Right cardiac atrium (tissue), 5 donors: ENCODE measurements at regions not wholly inside any gene's neighbourhood (a gene's known extent, or its start where the extent isn't known, plus 50 kb on each side); places are given as distances from the start of the nearest gene placed in this dataset.

ENCODE experiments used
- ATAC-seq, 2 donors: fragments of 200-7000 bp; cut with Tn5 transposase; one replicate each; pipeline versions ENCODE4 v1.8.0 to v1.9.1; 2020; ENCODE audit warnings: moderate library complexity in 2 of 2, mild to moderate bottlenecking in 1 of 2
- DNase-seq, 3 donors: peaks; one replicate each; pipeline ENCODE4 v3.0.0-alpha.2; 2020
- H3K27ac ChIP-seq: one replicate; pipeline ENCODE4 v1.5.1; 2013; ENCODE audit warnings: mild to moderate bottlenecking, low read length, control low read depth, moderate library complexity
- H3K27me3 ChIP-seq: one replicate; pipeline ENCODE4 v1.6.1; 2013; ENCODE audit not compliant: control insufficient read depth, insufficient read depth
- H3K4me1 ChIP-seq: one replicate; pipeline ENCODE4 v1.6.1; 2013; ENCODE audit warnings: low read length; ENCODE audit not compliant: control insufficient read depth, insufficient read depth
- H3K4me3 ChIP-seq: one replicate; pipeline ENCODE4 v1.5.1; 2013; ENCODE audit warnings: low read length, control low read depth
- H3K9me3 ChIP-seq: one replicate; pipeline ENCODE4 v1.6.1; 2013; ENCODE audit warnings: low read length; ENCODE audit not compliant: control insufficient read depth
- WGBS: extraction: QIAGEN DNeasy Blood & Tissue Kit; methylation state at CpG from one replicate; pipeline ENCODE4 v1.1.7; 2013; 5-methylcytosine and 5-hydroxymethylcytosine counted together
- intact Hi-C, 4 donors: fragments of 100-400 bp; cut with DNase I; formaldehyde crosslinking; loops; one replicate each; pipeline versions ENCODE4 v1.11.0 to v1.14.0; 2022 to 2023
- donor health status: healthy with polysubstance abuse.
- donor health status: DM: no; HTN: yes; CAD: no.
- donor health status: DM: no; HTN: no; CAD: no.
- donor health status: DM: no; HTN: yes; CAD: no; lungs with severe emphysema.
- donor health status: DM: yes; HTN: yes; CAD: no.

- H3K27me3 ChIP-seq, result no peaks in the 10 kb centered on the region
- intact Hi-C loops, result loop anchor here in 1 of 4 donors (10.0 kb wide), 1 partner anchor 68 kb away; no protein-coding TSS in a partner anchor
- DNase-seq (no peak), ATAC-seq (no peak)
- H3K9me3 ChIP-seq, result no peaks in the 10 kb centered on the region
- H3K4me3 ChIP-seq, result no peak overlapping the region
- H3K27ac ChIP-seq, result no peak overlapping the region
- peaks cover 25% of the 10 kb centered on the region for H3K4me1 ChIP-seq
These were observed 62.7 kb upstream of the EPS8L3 start for GRCh38 chr1:109826446-109826845.

- H3K27me3 ChIP-seq, result no peaks in the 10 kb centered on the region
- intact Hi-C loops, result loop anchor here in 1 of 4 donors (10.0 kb wide), 1 partner anchor 70 kb away; no protein-coding TSS in a partner anchor
- H3K4me1 ChIP-seq, result peaks cover 27% of the 10 kb centered on the region
- H3K9me3 ChIP-seq, result no peaks in the 10 kb centered on the region
- 85% methylated on average over 12 of the region's 12 CpGs for WGBS
- no peak for ATAC-seq
- no peak overlapping the region for H3K4me3 ChIP-seq
- no peak for DNase-seq
- no peak overlapping the region for H3K27ac ChIP-seq
These were observed 60.8 kb upstream of the EPS8L3 start for GRCh38 chr1:109824349-109825115.

- ATAC-seq, result peak; percentile 79 to 85
- 69% methylated on average over 16 of the region's 16 CpGs for WGBS
These were observed 60.0 kb upstream of the EPS8L3 start for GRCh38 chr1:109823543-109824348.

GRCh38 chr1:109822749-109823542 lies 59.2 kb upstream of the EPS8L3 start:
- intact Hi-C loops, result loop anchor here in 1 of 4 donors (10.0 kb wide), 1 partner anchor 72 kb away; no protein-coding TSS in a partner anchor
- no peaks in the 10 kb centered on the region for H3K27me3 ChIP-seq
- no peak overlapping the region for H3K27ac ChIP-seq
- H3K4me3 ChIP-seq, result no peak overlapping the region
- 87% methylated on average over 6 of the region's 6 CpGs for WGBS
- ATAC-seq (no peak), DNase-seq (no peak)
- peaks cover 38% of the 10 kb centered on the region for H3K4me1 ChIP-seq
- H3K9me3 ChIP-seq, result no peaks in the 10 kb centered on the region

More at GRCh38 chr1:109823543-109824348, 60.0 kb upstream of the EPS8L3 start:
- no peaks in the 10 kb centered on the region for H3K9me3 ChIP-seq
- H3K27ac ChIP-seq, result no peak overlapping the region
- no peaks in the 10 kb centered on the region for H3K27me3 ChIP-seq
- intact Hi-C loops, result loop anchor here in 1 of 4 donors (10.0 kb wide), 1 partner anchor 71 kb away; no protein-coding TSS in a partner anchor
- DNase-seq, result peak; percentile 82 to 89 (median 87)
- H3K4me1 ChIP-seq, result peaks cover 31% of the 10 kb centered on the region
- H3K4me3 ChIP-seq, result no peak overlapping the region

- Histone ChIP-seq H3K27me3 (no peaks in the 10 kb centered on the region), H3K9me3 (no peaks in the 10 kb centered on the region), H3K27ac (no peak overlapping the region), H3K4me1 (peaks cover 38% of the 10 kb centered on the region), H3K4me3 (no peak overlapping the region)
- ATAC-seq (peak; percentile 54 to 74), DNase-seq (peak; percentile 71 to 80 (median 71))
- WGBS, result 65% methylated on average over 14 of the region's 14 CpGs
- intact Hi-C loops, result loop anchor here in 1 of 4 donors (10.0 kb wide), 1 partner anchor 73 kb away; no protein-coding TSS in a partner anchor
These were observed 58.4 kb upstream of the EPS8L3 start for GRCh38 chr1:109821831-109822745.

GRCh38 chr1:109821221-109821669 lies 57.5 kb upstream of the EPS8L3 start:
- no peaks in the 10 kb centered on the region for H3K9me3 ChIP-seq
- 67% methylated on average over 8 of the region's 8 CpGs for WGBS
- DNase-seq (peak; percentile 70 to 78 (median 72)), ATAC-seq (peak; percentile 10 to 12)
- intact Hi-C loops, result loop anchor here in 1 of 4 donors (10.0 kb wide), 1 partner anchor 74 kb away; no protein-coding TSS in a partner anchor
- H3K4me1 ChIP-seq, result peaks cover 34% of the 10 kb centered on the region
- no peaks in the 10 kb centered on the region for H3K27me3 ChIP-seq
- H3K27ac ChIP-seq, result no peak overlapping the region
- no peak overlapping the region for H3K4me3 ChIP-seq

- intact Hi-C loops, result loop anchor here in 1 of 4 donors (10.0 kb wide), 1 partner anchor 75 kb away; no protein-coding TSS in a partner anchor
- H3K27ac ChIP-seq, result no peak overlapping the region
- H3K4me3 ChIP-seq, result no peak overlapping the region
- ATAC-seq (no peak), DNase-seq (no peak)
- 85% methylated on average over 3 of the region's 3 CpGs for WGBS
- peaks cover 33% of the 10 kb centered on the region for H3K4me1 ChIP-seq
- H3K9me3 ChIP-seq, result no peaks in the 10 kb centered on the region
- no peaks in the 10 kb centered on the region for H3K27me3 ChIP-seq
These were observed 56.2 kb upstream of the EPS8L3 start for GRCh38 chr1:109819906-109820305.

GRCh38 chr1:109818988-109819764 lies 55.5 kb upstream of the EPS8L3 start:
- DNase-seq (no peak), ATAC-seq (no peak)
- WGBS, result 90% methylated on average over 9 of the region's 9 CpGs
- H3K9me3 ChIP-seq, result no peaks in the 10 kb centered on the region
- intact Hi-C loops, result no loop called here
- H3K4me1 ChIP-seq, result peaks cover 27% of the 10 kb centered on the region
- H3K27ac ChIP-seq, result no peak overlapping the region
- H3K27me3 ChIP-seq, result no peaks in the 10 kb centered on the region
- no peak overlapping the region for H3K4me3 ChIP-seq

- intact Hi-C loops, result no loop called here
- ATAC-seq (peak; percentile 33 to 34), DNase-seq (peak; percentile 44 to 77 (median 69))
- Histone ChIP-seq H3K4me3 (no peak overlapping the region), H3K27ac (peak overlapping the region; percentile 61), H3K4me1 (peaks cover 24% of the 10 kb centered on the region), H3K9me3 (no peaks in the 10 kb centered on the region), H3K27me3 (no peaks in the 10 kb centered on the region)
- 54% methylated on average over 6 of the region's 6 CpGs for WGBS
These were observed 54.7 kb upstream of the EPS8L3 start for GRCh38 chr1:109818271-109818987.
